ENCODE measurements at regions not wholly inside any gene's neighbourhood (a gene's known extent, or its start where the extent isn't known, plus 50 kb on each side); places are given as distances from the start of the nearest gene placed in this dataset.

GRCh38 chr15:70451821-70452653, 311.3 kb downstream of the UACA start:
- TF ChIP-seq POLR2A (IDR thresholded peaks at IDR 0.05) (no peak), CTCF (IDR thresholded peaks at IDR 0.05) (no peak)
